ENCODE measurements at regions not wholly inside any gene's neighbourhood (a gene's known extent, or its start where the extent isn't known, plus 50 kb on each side); places are given as distances from the start of the nearest gene placed in this dataset.

GRCh38 chr2:16172324-16173175, 232.2 kb downstream of the MYCN start:
- TF ChIP-seq FOXK2 (IDR thresholded peaks at IDR 0.05), result no peak
- no peak for TF ChIP-seq BHLHE40 (IDR thresholded peaks at IDR 0.05; ENCODE audit: borderline replicate concordance)
- TF ChIP-seq NFRKB (IDR thresholded peaks at IDR 0.05), result no peak
- no peak for TF ChIP-seq FOXM1 (IDR thresholded peaks at IDR 0.05; ENCODE audit: borderline replicate concordance)
- no peak for TF ChIP-seq HDGF (IDR thresholded peaks at IDR 0.05; ENCODE audit: borderline replicate concordance)
- no peak for TF ChIP-seq ZNF384 (IDR thresholded peaks at IDR 0.05)
- TF ChIP-seq L3MBTL2 (conservative IDR thresholded peaks at IDR 0.05), result no peak
- no peak for TF ChIP-seq TARDBP (IDR thresholded peaks at IDR 0.05)
